Adrenal gland (tissue), 5 donors: ENCODE measurements at regions not wholly inside any gene's neighbourhood (a gene's known extent, or its start where the extent isn't known, plus 50 kb on each side); places are given as distances from the start of the nearest gene placed in this dataset.

Experiments
- POLR2A ChIP-seq, 2 donors: fragments of 450-650 bp; IDR thresholded peaks; one replicate each; pipeline ENCODE4 v1.6.1; 2017; ENCODE audit warnings: antibody characterized with exemption in 2 of 2, mild to moderate bottlenecking in 2 of 2, moderate library complexity in 1 of 2
- TF ChIP-seq, protein P1 (sequence below), 6 experiments: fragments of 450-650 bp in 4 of 6; fragments of 200-600 bp in 2 of 6; sonication (generic) in 1 of 6; IDR thresholded peaks; 1 replicate in 5 of 6; 2 replicates in 1 of 6; pipeline versions ENCODE4 v1.5.1 to v1.8.0; 2016 to 2021; ENCODE audit warnings: antibody characterized with exemption in 6 of 6, mild to moderate bottlenecking in 2 of 6, moderate library complexity in 1 of 6
- donor health status: DM: no; HTN: no; CAD: no.

DNA sequence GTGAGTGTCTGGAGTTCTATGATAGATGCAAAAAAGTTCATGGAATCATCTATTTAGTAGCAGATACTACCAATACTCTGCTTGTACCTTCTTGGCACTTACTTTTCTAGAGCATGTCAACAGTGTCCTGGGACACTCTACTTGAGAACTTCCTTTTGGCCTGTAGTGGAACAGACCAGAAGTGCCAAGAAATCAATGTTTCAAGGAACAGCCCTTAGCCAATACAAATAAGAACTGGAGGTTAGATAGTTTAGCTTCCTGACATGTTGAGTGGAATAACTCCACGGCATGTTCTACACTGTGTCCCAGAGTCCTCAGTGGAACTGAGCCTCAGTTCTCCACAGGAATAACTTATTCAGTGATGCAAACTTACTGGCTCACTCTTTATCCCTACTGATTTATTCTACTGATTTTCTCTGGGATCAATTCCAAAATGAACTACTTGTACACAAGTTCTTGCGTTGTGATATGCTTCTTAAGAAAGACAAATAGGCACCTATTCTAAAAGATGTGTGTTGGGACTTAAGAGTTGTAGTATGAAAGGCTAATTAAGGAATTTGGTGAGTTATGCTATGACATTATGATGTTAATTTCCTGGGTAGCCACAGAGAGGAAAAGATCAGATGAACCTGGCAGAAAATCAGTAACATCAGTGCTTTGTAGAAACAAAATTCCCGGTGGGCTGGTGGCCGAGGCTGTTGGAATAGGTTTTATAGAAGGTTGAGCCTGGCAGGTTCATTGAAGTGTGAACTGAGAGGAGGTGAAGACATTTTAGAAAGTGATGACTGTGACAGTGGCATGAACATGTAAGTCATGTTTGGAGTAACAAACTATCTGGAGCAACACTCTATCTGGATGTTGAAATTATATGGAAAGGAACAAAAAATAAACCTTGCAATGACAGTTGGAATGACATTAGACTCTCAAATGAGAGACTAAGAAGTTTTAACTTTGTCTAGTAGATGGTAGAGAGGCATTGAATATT lies 101.8 kb upstream of the RBMS3 start:
- TF ChIP-seq, protein P1, sequence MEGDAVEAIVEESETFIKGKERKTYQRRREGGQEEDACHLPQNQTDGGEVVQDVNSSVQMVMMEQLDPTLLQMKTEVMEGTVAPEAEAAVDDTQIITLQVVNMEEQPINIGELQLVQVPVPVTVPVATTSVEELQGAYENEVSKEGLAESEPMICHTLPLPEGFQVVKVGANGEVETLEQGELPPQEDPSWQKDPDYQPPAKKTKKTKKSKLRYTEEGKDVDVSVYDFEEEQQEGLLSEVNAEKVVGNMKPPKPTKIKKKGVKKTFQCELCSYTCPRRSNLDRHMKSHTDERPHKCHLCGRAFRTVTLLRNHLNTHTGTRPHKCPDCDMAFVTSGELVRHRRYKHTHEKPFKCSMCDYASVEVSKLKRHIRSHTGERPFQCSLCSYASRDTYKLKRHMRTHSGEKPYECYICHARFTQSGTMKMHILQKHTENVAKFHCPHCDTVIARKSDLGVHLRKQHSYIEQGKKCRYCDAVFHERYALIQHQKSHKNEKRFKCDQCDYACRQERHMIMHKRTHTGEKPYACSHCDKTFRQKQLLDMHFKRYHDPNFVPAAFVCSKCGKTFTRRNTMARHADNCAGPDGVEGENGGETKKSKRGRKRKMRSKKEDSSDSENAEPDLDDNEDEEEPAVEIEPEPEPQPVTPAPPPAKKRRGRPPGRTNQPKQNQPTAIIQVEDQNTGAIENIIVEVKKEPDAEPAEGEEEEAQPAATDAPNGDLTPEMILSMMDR (IDR thresholded peaks at IDR 0.05), result no peak
- no peak for TF ChIP-seq POLR2A (IDR thresholded peaks at IDR 0.05)
